ENCODE measurements at regions not wholly inside any gene's neighbourhood (a gene's known extent, or its start where the extent isn't known, plus 50 kb on each side); places are given as distances from the start of the nearest gene placed in this dataset.

DNA sequence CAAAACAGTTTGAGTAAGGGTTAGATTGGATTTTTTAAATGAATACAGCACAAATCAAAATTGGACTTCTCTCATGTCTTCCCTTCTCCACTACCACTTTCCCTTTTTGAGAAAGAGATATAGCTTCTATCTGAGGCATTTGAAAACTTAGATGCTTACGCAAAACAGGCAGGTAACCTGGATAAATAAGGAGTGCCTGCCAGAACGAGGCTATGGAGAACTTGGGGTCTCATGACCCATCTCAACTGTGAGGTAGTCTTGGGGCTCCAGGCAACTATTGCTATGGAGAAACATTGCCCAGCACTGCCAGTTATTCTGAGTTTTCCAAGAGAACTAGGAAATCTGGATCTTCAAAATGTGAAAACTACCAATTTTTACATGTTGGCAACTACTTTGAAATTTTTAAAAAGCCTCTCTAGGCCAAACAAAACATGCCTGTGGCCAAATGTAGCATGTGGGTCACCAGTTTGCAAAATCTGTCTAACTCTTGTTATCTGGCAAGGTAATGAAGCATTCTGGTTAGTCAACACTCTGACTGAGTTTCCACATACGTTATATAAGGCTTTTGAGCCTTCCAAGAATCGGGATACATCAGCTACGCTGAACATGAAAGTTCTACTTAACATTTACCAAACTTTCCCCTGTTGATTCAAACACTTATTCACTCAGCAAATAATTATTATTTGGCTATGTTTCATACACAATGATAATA, 752.7 kb downstream of the KCNA4 start:
- H3K27me3 Mint-ChIP-seq = no peaks in the 10 kb centered on the region
- ATAC-seq (replicated peaks; ENCODE audit: extremely low read depth, poor library complexity, severe bottlenecking) (no peak), DNase-seq (ENCODE audit: low spot score in 2 of 2) (no peak)
- no peaks in the 10 kb centered on the region for H3K4me1 Mint-ChIP-seq
- H3K4me3 Mint-ChIP-seq = no peak overlapping the region
- no peak overlapping the region for H3K27ac Mint-ChIP-seq (ENCODE audit: low read depth)
- H3K9me3 Mint-ChIP-seq = peaks cover 10% of the 10 kb centered on the region
- no peaks in the 10 kb centered on the region for H3K36me3 Mint-ChIP-seq (ENCODE audit: insufficient read depth)

DNA sequence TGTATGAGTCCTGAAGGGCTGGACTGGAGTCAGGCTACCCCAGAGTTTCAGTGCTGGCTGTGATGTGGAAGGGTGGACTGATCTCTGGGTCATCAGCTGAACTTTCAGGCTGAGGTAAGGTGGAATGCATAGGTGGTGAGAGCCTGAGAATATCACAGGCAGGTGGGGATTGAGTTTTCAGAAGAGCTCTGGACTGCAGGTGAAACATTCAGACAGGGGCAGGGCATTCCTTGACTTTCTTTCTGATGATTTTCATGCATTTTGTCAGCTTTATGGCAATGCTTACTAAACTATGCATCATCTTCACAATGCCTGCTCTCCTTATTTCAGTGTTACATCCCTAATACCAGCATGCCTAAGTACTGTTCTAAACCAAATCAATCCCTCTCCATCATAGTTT, 755.0 kb downstream of the KCNA4 start:
- no peak overlapping the region for H3K27ac Mint-ChIP-seq (ENCODE audit: low read depth)
- H3K27me3 Mint-ChIP-seq = no peaks in the 10 kb centered on the region
- no peaks in the 10 kb centered on the region for H3K4me1 Mint-ChIP-seq
- H3K9me3 Mint-ChIP-seq = peaks cover 20% of the 10 kb centered on the region
- H3K36me3 Mint-ChIP-seq (ENCODE audit: insufficient read depth) = no peaks in the 10 kb centered on the region
- ATAC-seq (replicated peaks; ENCODE audit: extremely low read depth, poor library complexity, severe bottlenecking) (no peak), DNase-seq (ENCODE audit: low spot score in 2 of 2) (no peak)
- H3K4me3 Mint-ChIP-seq = no peak overlapping the region

DNA sequence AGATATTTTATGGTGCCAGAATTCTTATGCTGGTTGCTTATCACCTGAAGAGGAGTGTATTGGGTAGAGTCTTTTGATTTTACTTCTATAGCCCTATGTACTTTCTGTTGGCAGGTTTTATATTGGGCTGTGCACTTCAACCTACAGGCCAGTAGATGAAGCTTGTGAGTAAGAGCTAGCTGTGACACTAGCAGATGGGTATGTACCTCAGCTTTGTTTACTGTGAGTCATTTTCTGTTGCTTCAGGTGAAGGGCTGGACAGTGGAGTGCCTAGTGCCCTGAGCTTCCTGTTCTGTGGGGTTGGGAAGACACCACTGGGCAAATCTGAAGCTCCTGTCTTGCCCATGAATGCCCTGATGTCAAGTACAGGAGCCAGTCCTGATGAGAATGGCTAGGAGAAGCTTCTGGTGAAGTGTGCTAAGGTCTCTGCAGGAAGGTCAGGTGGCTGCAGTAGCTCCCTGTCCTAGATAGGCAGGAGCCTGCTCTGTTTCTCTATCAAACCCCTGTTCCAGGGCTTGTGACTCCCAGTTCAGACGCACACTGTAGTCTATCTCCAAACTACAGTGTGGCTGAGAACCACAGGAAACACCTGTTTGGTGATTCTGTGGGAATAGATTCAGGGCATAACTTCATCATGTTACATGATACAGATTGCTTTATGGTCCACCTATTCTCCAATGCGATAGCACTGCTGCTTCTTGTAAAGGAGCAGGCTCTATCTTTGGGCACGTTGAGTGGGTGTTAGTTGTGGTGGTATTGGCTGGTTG, 755.7 kb downstream of the KCNA4 start:
- peaks cover 20% of the 10 kb centered on the region for H3K9me3 Mint-ChIP-seq
- H3K36me3 Mint-ChIP-seq (ENCODE audit: insufficient read depth) = no peaks in the 10 kb centered on the region
- DNase-seq (ENCODE audit: low spot score in 2 of 2) (no peak), ATAC-seq (replicated peaks; ENCODE audit: extremely low read depth, poor library complexity, severe bottlenecking) (no peak)
- H3K4me3 Mint-ChIP-seq = no peak overlapping the region
- H3K27ac Mint-ChIP-seq (ENCODE audit: low read depth) = no peak overlapping the region
- H3K27me3 Mint-ChIP-seq = no peaks in the 10 kb centered on the region
- no peaks in the 10 kb centered on the region for H3K4me1 Mint-ChIP-seq

DNA sequence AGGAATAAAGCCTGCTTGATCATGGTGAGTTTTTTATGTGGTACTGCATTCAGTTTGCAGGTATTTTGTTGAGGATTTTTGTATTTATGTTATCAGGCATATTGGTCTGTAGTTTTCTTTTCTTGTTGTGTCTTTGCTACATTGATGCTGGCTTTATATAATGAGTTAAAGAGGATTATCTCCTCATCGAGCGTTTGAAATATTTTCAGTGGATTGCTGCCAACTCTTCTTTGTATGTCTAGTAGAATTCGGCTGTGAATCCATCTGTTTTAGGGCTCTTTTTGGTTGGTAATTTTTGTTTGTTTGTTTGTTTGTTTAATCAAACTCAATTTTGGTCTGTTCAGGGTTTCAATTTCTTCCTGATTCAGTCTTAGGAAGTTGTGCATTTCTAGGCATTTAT, 758.4 kb downstream of the KCNA4 start:
- H3K36me3 Mint-ChIP-seq (ENCODE audit: insufficient read depth) = no peaks in the 10 kb centered on the region
- no peak for ATAC-seq (replicated peaks; ENCODE audit: extremely low read depth, poor library complexity, severe bottlenecking)
- H3K4me3 Mint-ChIP-seq = no peak overlapping the region
- peaks cover 20% of the 10 kb centered on the region for H3K9me3 Mint-ChIP-seq
- no peak for DNase-seq (ENCODE audit: low spot score in 2 of 2)
- H3K4me1 Mint-ChIP-seq = no peaks in the 10 kb centered on the region
- no peak overlapping the region for H3K27ac Mint-ChIP-seq (ENCODE audit: low read depth)
- no peaks in the 10 kb centered on the region for H3K27me3 Mint-ChIP-seq

DNA sequence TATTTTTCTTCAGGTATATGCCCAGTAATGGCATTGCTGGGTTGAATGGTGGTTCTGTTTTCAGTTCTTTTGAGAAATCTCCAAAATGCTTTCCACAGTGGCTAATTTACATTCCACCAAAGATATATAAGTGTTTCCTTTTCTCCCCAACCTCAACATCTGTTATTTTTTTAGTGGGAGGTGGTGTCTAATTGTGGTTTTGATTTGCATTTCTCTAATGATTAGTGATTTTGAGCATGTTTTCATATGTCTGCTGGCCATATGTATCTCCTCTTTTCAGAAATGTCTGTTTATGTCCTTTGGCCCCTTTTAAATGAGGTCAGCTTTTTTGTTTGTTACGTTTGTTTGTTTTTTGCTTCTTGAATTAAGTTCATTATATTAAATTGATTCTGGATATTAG, 760.2 kb downstream of the KCNA4 start:
- Mint-ChIP-seq H3K27me3 (no peaks in the 10 kb centered on the region), H3K27ac (ENCODE audit: low read depth) (no peak overlapping the region), H3K4me3 (no peak overlapping the region), H3K36me3 (ENCODE audit: insufficient read depth) (no peaks in the 10 kb centered on the region), H3K9me3 (peaks cover 23% of the 10 kb centered on the region), H3K4me1 (no peaks in the 10 kb centered on the region)
- ATAC-seq (replicated peaks; ENCODE audit: extremely low read depth, poor library complexity, severe bottlenecking) = no peak
- DNase-seq (ENCODE audit: low spot score in 2 of 2) = no peak

DNA sequence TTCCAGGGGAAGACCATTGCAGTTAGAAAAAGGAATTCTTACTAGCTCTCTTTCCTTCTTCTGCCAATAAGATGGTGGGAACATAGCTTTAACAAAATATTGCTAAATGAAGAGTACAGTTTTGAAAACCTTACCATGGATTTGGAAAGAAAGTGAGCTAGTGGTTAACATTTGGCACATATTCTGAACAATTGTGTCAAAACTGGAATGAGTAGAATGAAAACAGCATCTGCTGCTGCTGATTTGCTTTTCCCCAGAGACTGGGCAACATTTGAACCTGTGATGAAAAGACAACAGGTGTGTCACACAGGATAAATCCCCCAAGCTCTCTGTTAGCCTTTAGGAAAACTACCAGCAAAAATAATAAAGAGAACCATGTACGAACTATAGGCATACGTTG, 761.4 kb downstream of the KCNA4 start:
- no peak for DNase-seq (ENCODE audit: low spot score in 2 of 2)
- no peak for ATAC-seq (replicated peaks; ENCODE audit: extremely low read depth, poor library complexity, severe bottlenecking)
- Mint-ChIP-seq H3K27ac (ENCODE audit: low read depth) (no peak overlapping the region), H3K27me3 (no peaks in the 10 kb centered on the region), H3K36me3 (ENCODE audit: insufficient read depth) (no peaks in the 10 kb centered on the region), H3K9me3 (peaks cover 29% of the 10 kb centered on the region), H3K4me1 (no peaks in the 10 kb centered on the region), H3K4me3 (no peak overlapping the region)

DNA sequence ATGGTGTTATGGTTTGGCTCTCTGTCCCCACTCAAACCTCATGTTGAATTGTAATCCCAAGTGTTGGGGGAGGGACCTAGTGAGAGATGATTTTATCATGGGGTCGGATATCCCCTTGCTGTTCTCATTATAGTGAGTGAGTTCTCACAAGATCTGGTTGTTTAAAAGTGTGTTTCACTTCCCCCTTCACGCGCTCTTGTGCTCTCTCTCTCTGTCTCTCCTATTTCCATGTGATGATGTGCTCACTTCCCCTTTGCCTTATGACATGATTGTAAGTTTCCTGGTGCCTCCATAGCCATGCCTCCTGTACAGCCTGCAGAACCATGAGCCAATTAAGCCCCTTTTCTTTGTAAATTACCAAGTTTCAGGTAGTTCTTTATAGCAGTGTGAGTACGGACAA, 765.1 kb downstream of the KCNA4 start:
- DNase-seq (ENCODE audit: low spot score in 2 of 2) = no peak
- no peaks in the 10 kb centered on the region for H3K4me1 Mint-ChIP-seq
- no peaks in the 10 kb centered on the region for H3K36me3 Mint-ChIP-seq (ENCODE audit: insufficient read depth)
- H3K9me3 Mint-ChIP-seq = peaks cover 15% of the 10 kb centered on the region
- no peaks in the 10 kb centered on the region for H3K27me3 Mint-ChIP-seq
- no peak for ATAC-seq (replicated peaks; ENCODE audit: extremely low read depth, poor library complexity, severe bottlenecking)
- no peak overlapping the region for H3K27ac Mint-ChIP-seq (ENCODE audit: low read depth)
- no peak overlapping the region for H3K4me3 Mint-ChIP-seq

DNA sequence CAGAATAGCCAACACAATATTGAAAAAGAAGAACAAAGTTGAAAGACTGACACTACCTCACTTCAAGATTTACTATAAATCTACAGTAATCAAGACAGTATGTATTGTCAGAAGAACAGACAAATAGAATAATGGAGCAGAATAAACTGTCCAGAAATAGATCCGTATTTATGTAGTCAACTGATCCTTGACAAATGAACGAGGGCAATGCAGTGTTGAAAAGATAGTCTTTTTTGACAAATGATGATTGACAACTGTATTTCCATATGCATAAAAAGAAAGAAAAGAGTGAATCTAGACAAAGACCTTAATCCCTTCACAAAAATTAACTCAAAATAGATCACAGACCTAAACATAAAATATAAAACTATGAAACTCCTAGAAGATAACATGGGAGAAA, 767.1 kb downstream of the KCNA4 start:
- ATAC-seq (replicated peaks; ENCODE audit: extremely low read depth, poor library complexity, severe bottlenecking) (no peak), DNase-seq (ENCODE audit: low spot score in 2 of 2) (no peak)
- H3K27ac Mint-ChIP-seq (ENCODE audit: low read depth) = no peak overlapping the region
- H3K36me3 Mint-ChIP-seq (ENCODE audit: insufficient read depth) = no peaks in the 10 kb centered on the region
- peaks cover 21% of the 10 kb centered on the region for H3K9me3 Mint-ChIP-seq
- H3K4me1 Mint-ChIP-seq = no peaks in the 10 kb centered on the region
- no peak overlapping the region for H3K4me3 Mint-ChIP-seq
- no peaks in the 10 kb centered on the region for H3K27me3 Mint-ChIP-seq

DNA sequence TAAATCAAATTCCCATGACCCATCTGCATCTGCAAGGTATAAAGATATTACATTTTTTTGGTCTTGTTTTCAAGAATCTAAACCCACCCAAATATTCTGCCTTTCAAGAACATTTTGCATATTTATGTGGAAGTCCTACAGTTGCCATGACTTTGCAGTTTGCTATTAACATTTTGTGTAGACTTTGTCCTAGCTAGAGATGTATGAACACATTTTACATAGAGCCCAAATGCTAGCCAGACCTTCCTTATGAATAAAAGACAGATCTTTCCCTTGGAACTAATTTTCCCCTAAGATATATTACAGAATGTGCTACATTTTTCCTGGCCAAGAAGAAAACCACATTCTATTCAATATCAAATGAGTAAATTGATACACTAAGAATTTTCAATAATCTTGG, 772.5 kb downstream of the KCNA4 start:
- H3K27me3 Mint-ChIP-seq = no peaks in the 10 kb centered on the region
- no peaks in the 10 kb centered on the region for H3K4me1 Mint-ChIP-seq
- ATAC-seq (replicated peaks; ENCODE audit: extremely low read depth, poor library complexity, severe bottlenecking) = no peak
- no peak overlapping the region for H3K4me3 Mint-ChIP-seq
- peaks cover 2% of the 10 kb centered on the region for H3K36me3 Mint-ChIP-seq (ENCODE audit: insufficient read depth)
- no peak overlapping the region for H3K27ac Mint-ChIP-seq (ENCODE audit: low read depth)
- H3K9me3 Mint-ChIP-seq = peaks cover 28% of the 10 kb centered on the region
- no peak for DNase-seq (ENCODE audit: low spot score in 2 of 2)

DNA sequence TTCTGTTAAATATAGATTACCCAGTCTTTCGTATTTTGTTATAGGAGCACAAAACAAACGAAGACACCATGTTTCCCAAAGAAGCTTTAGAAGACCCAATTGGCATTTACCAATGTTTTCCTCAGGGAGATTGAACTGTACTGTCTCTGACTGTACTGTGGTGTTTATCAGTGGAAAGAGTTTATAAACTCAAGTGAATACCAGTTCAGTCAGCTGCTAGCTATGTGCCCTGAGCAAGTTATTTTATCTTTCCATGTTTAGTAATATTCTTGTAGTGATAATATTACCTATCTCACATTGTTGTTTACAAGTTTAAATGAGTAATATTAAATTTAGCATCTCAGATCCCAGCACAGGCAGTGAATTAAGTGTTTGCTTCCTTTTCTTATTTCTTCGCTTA, 773.2 kb downstream of the KCNA4 start:
- DNase-seq (ENCODE audit: low spot score in 2 of 2) = no peak
- Mint-ChIP-seq H3K36me3 (ENCODE audit: insufficient read depth) (peaks cover 2% of the 10 kb centered on the region), H3K27me3 (no peaks in the 10 kb centered on the region), H3K9me3 (peaks cover 28% of the 10 kb centered on the region), H3K27ac (ENCODE audit: low read depth) (no peak overlapping the region), H3K4me3 (no peak overlapping the region), H3K4me1 (no peaks in the 10 kb centered on the region)
- ATAC-seq (replicated peaks; ENCODE audit: extremely low read depth, poor library complexity, severe bottlenecking) = no peak

DNA sequence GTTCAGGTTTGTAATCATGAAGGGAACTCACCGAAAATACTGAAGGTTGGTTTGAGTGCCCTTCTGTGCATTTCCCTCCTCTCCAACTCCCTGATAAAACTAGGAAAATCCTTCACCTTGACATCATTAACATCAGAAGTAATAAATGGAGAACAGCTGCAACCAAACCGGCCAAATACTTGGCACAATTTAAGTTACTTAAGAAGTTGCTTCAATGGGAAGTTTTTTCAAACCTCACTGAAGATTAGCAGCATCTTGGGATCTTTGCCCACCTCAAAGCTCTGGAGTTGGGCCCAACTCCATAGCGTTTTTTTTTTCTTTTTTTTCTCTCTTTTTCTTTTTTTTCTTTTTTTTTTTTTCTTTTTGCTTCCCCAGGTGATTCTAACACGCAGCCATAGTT, 784.8 kb downstream of the KCNA4 start:
- no peaks in the 10 kb centered on the region for H3K27me3 Mint-ChIP-seq
- H3K4me3 Mint-ChIP-seq = no peak overlapping the region
- no peaks in the 10 kb centered on the region for H3K36me3 Mint-ChIP-seq (ENCODE audit: insufficient read depth)
- no peak for DNase-seq (ENCODE audit: low spot score in 2 of 2)
- H3K27ac Mint-ChIP-seq (ENCODE audit: low read depth) = no peak overlapping the region
- ATAC-seq (replicated peaks; ENCODE audit: extremely low read depth, poor library complexity, severe bottlenecking) = no peak
- H3K4me1 Mint-ChIP-seq = no peaks in the 10 kb centered on the region
- peaks cover 43% of the 10 kb centered on the region for H3K9me3 Mint-ChIP-seq

DNA sequence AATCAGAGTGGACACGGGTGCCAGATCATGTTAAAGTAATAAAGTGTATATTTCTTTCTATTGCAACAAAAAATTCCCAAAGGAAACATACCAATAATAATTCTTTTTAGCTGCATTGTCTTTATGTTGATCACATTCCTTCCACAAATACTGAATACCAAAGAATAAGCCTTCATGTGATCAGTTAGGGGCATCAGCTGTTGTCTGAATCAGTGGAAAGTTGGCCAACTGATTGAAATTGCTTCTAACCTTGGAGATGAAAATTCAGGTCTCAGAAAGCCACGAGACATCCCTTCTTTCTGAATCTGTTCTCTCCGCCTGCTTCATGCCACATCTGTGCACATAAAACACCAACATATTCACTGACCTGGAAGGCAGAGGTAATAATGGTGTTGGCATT, 785.2 kb downstream of the KCNA4 start:
- Mint-ChIP-seq H3K27ac (ENCODE audit: low read depth) (no peak overlapping the region), H3K9me3 (peaks cover 47% of the 10 kb centered on the region), H3K4me3 (no peak overlapping the region), H3K27me3 (no peaks in the 10 kb centered on the region), H3K4me1 (no peaks in the 10 kb centered on the region), H3K36me3 (ENCODE audit: insufficient read depth) (no peaks in the 10 kb centered on the region)
- no peak for DNase-seq (ENCODE audit: low spot score in 2 of 2)
- ATAC-seq (replicated peaks; ENCODE audit: extremely low read depth, poor library complexity, severe bottlenecking) = no peak

DNA sequence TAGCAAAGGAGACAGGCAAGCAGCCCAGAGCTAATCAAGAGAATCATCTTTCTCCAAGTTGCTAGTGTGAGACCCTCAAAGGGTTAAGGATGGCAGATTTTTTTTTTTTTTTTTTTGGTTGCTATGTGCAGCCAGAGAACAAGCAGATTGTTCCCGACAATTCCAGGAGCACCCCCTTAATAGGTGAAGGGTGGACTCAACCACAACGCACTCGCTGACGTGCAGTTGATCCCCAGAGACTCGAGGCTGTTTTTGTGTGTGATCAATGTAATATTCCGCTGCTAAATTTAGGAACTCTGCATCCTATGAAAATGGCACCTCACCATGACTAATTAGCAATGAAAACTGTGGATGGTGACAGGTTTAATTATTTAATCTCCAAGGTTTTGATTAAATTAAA, 789.0 kb downstream of the KCNA4 start:
- Mint-ChIP-seq H3K4me3 (no peak overlapping the region), H3K4me1 (no peaks in the 10 kb centered on the region), H3K27ac (ENCODE audit: low read depth) (no peak overlapping the region), H3K27me3 (no peaks in the 10 kb centered on the region), H3K36me3 (ENCODE audit: insufficient read depth) (no peaks in the 10 kb centered on the region), H3K9me3 (peaks cover 50% of the 10 kb centered on the region)
- no peak for DNase-seq (ENCODE audit: low spot score in 2 of 2)
- ATAC-seq (replicated peaks; ENCODE audit: extremely low read depth, poor library complexity, severe bottlenecking) = no peak

Data from central memory CD8-positive, alpha-beta T cell (primary cell).